Lung (tissue), 11 donors: ENCODE measurements at regions not wholly inside any gene's neighbourhood (a gene's known extent, or its start where the extent isn't known, plus 50 kb on each side); places are given as distances from the start of the nearest gene placed in this dataset.

ENCODE experiments used
- ATAC-seq: fragments of 200-7000 bp; cut with Tn5 transposase; one replicate; pipeline ENCODE4 v1.9.1; 2020; ENCODE audit warnings: moderate number of reproducible peaks; ENCODE audit not compliant: insufficient read depth, low FRiP score
- DNase-seq, 3 donors: peaks; one replicate each; pipeline ENCODE4 v3.0.0-alpha.2; 2013 to 2017
- H3K27ac ChIP-seq, 2 donors: one replicate each; pipeline ENCODE4 v1.5.1; 2013; ENCODE audit warnings: mild to moderate bottlenecking in 2 of 2, moderate library complexity in 2 of 2, control low read depth in 1 of 2, inconsistent platforms in 1 of 2, low read depth in 1 of 2, low read length in 1 of 2
- H3K27me3 ChIP-seq, 3 donors: one replicate each; pipeline ENCODE4 v1.5.1; 2013; ENCODE audit warnings: low read length in 2 of 3; ENCODE audit not compliant: control insufficient read depth in 3 of 3, insufficient read depth in 3 of 3
- H3K36me3 ChIP-seq, 4 donors: one replicate each; pipeline ENCODE4 v1.5.1; 2013; ENCODE audit warnings: low read length in 4 of 4, mild to moderate bottlenecking in 1 of 4, moderate library complexity in 1 of 4; ENCODE audit not compliant: control insufficient read depth in 4 of 4, insufficient read depth in 4 of 4
- H3K4me1 ChIP-seq, 5 donors: one replicate each; pipeline ENCODE4 v1.5.1; 2013; ENCODE audit warnings: low read length in 5 of 5, mild to moderate bottlenecking in 2 of 5, moderate library complexity in 1 of 5; ENCODE audit not compliant: control insufficient read depth in 5 of 5, insufficient read depth in 5 of 5
- H3K4me3 ChIP-seq: one replicate; pipeline ENCODE4 v1.5.1; 2013; ENCODE audit warnings: mild to moderate bottlenecking, control low read depth, moderate library complexity
- H3K9ac ChIP-seq, 2 donors: one replicate each; pipeline ENCODE4 v1.5.1; 2013; ENCODE audit warnings: low read length in 2 of 2, control low read depth in 1 of 2; ENCODE audit not compliant: insufficient read depth in 1 of 2
- H3K9me3 ChIP-seq, 4 donors: one replicate each; pipeline ENCODE4 v1.5.1; 2013; ENCODE audit warnings: low read length in 3 of 4, mild to moderate bottlenecking in 1 of 4, moderate library complexity in 1 of 4; ENCODE audit not compliant: control insufficient read depth in 4 of 4, insufficient read depth in 3 of 4
- CTCF ChIP-seq: IDR thresholded peaks from 2 replicates; pipeline ENCODE4 v1.5.1; 2012; ENCODE audit warnings: mild to moderate bottlenecking; ENCODE audit errors: control extremely low read depth, extremely low read depth
- WGBS, 2 donors: extraction: QIAGEN DNeasy Blood & Tissue Kit; methylation state at CpG; one replicate each; pipeline ENCODE4 v1.1.7; 2013; 5-methylcytosine and 5-hydroxymethylcytosine counted together
- donor health status: control.
- donor health status: control.
- donor health status: Bipolar disorder and iron deficiency.
- donor health status: healthy.
- donor health status: DM: yes; HTN: yes; CAD: no.

DNA sequence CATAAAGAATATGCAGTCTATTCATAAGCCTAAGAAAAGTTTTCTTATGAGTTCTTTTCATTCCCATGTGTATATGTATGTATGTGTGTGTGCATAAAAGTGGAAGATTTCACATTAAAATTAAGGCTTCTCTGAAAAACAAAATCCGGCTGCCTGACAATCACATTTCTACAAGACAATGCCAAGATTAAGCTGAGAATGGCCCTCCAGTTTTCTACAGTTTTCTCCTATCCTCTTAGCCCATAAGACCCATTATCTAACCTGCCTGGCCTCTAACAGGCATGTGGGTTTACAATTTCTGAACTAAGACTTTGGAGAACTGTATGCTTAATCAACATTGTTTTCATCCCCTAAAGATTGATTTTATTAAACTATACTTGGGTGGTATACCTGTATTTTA is 446.0 kb upstream of the SEMA3A start:
- Histone ChIP-seq H3K27me3 (no peaks in the 10 kb centered on the region), H3K36me3 (no peaks in the 10 kb centered on the region), H3K9me3 (no peaks in the 10 kb centered on the region), H3K4me1 (peaks cover 0 to 9% (median 5%) of the 10 kb centered on the region in 5 donors), H3K4me3 (no peak overlapping the region), H3K27ac (no peak overlapping the region), H3K9ac (no peak overlapping the region)
- no peak for ATAC-seq
- no peak for DNase-seq
- no peak for TF ChIP-seq CTCF
- WGBS, 2 donors = 86 to 90% methylated on average over 1 of the region's 1 CpG

- peaks cover 0 to 4% (median 0%) of the 10 kb centered on the region in 4 donors for H3K9me3 ChIP-seq
- H3K9ac ChIP-seq = no peak overlapping the region
- no peak for TF ChIP-seq CTCF
- DNase-seq (no peak), ATAC-seq (no peak)
- peaks cover 0 to 9% (median 5%) of the 10 kb centered on the region in 5 donors for H3K4me1 ChIP-seq
- no peak overlapping the region for H3K27ac ChIP-seq
- H3K4me3 ChIP-seq = no peak overlapping the region
- no peaks in the 10 kb centered on the region for H3K36me3 ChIP-seq
- H3K27me3 ChIP-seq = no peaks in the 10 kb centered on the region
Observed at GRCh38 chr7:84638339-84638697, 443.7 kb upstream of the SEMA3A start.

GRCh38 chr7:84637568-84638338 is 443.2 kb upstream of the SEMA3A start:
- no peak for TF ChIP-seq CTCF
- no peak overlapping the region for H3K9ac ChIP-seq
- no peak overlapping the region for H3K27ac ChIP-seq
- no peaks in the 10 kb centered on the region for H3K27me3 ChIP-seq
- no peak overlapping the region for H3K4me3 ChIP-seq
- no peak for ATAC-seq
- DNase-seq = peak; percentile 35 to 77 (median 76)
- 80 to 90% methylated on average over 2 of the region's 2 CpGs for WGBS, 2 donors
- H3K4me1 ChIP-seq = peaks cover 0 to 9% (median 5%) of the 10 kb centered on the region in 5 donors
- no peaks in the 10 kb centered on the region for H3K36me3 ChIP-seq
- H3K9me3 ChIP-seq = peaks cover 0 to 6% (median 0%) of the 10 kb centered on the region in 4 donors

GRCh38 chr7:84631913-84632312 is 437.3 kb upstream of the SEMA3A start:
- Histone ChIP-seq H3K27me3 (no peaks in the 10 kb centered on the region), H3K36me3 (no peaks in the 10 kb centered on the region), H3K27ac (no peak overlapping the region), H3K4me3 (no peak overlapping the region), H3K9ac (no peak overlapping the region), H3K4me1 (no peaks in the 10 kb centered on the region), H3K9me3 (peaks cover 0 to 9% (median 3%) of the 10 kb centered on the region in 4 donors)
- TF ChIP-seq CTCF = no peak
- 82 to 83% methylated on average over 4 of the region's 4 CpGs for WGBS, 2 donors
- DNase-seq = no peak
- no peak for ATAC-seq
